Panc1 (cell line): ENCODE measurements at regions not wholly inside any gene's neighbourhood (a gene's known extent, or its start where the extent isn't known, plus 50 kb on each side); places are given as distances from the start of the nearest gene placed in this dataset.

ENCODE experiments used
- ATAC-seq: fragments of 200-7000 bp; cut with Tn5 transposase; 2 replicates; pipeline ENCODE4 v1.9.1; 2020; ENCODE audit warnings: mild to moderate bottlenecking, moderate library complexity
- BruUV-seq: library from RNA; stranded (reverse); fragments of 400-500 nt; replicated peaks from 2 replicates; lab custom pipeline; 2021; lab: Mats Ljungman, UMichigan
- CTCF ChIA-PET: fragments of 300-600 bp; sonication (Branson Sonifier 250); formaldehyde crosslinking; loops from one replicate; lab custom pipeline; 2022; ENCODE audit warnings: antibody characterized with exemption; lab: Charles Lee
- POLR2A ChIA-PET: fragments of 300-600 bp; sonication (Branson Sonifier 250); formaldehyde crosslinking; loops from one replicate; lab custom pipeline; 2022; ENCODE audit warnings: antibody characterized with exemption; lab: Charles Lee
- DNase-seq: peaks from one replicate; pipeline ENCODE4 v3.0.0-alpha.2; 2010; ENCODE audit warnings: low read depth, low spot score
- H3K27ac ChIP-seq: 2 replicates; pipeline ENCODE4 v1.5.1; 2011; ENCODE audit warnings: mild to moderate bottlenecking, low read length, inconsistent platforms
- H3K27me3 ChIP-seq: fragments of 200-500 bp; sonication (Bioruptor generic); 2 replicates; pipeline ENCODE4 v1.6.0; 2014; ENCODE audit warnings: low read length, inconsistent platforms; ENCODE audit not compliant: control insufficient read depth, insufficient read depth
- H3K36me3 ChIP-seq: fragments of 200-500 bp; sonication (Bioruptor generic); 2 replicates; pipeline ENCODE4 v1.5.1; 2014; ENCODE audit warnings: inconsistent platforms, mild to moderate bottlenecking, low read length, moderate library complexity; ENCODE audit not compliant: control insufficient read depth, insufficient read depth
- H3K4me1 ChIP-seq: 2 replicates; pipeline ENCODE4 v1.5.1; 2011; ENCODE audit warnings: inconsistent platforms, mild to moderate bottlenecking, low read length, moderate library complexity; ENCODE audit not compliant: control insufficient read depth, insufficient read depth
- H3K4me3 ChIP-seq, 2 experiments: 2 replicates each; pipeline ENCODE4 v1.5.1; 2011 to 2012; ENCODE audit warnings: low read depth in 2 of 2, low read length in 2 of 2, mild to moderate bottlenecking in 2 of 2, inconsistent platforms in 1 of 2, moderate library complexity in 1 of 2
- H3K9me3 ChIP-seq: fragments of 200-500 bp; sonication (Bioruptor generic); 2 replicates; pipeline ENCODE4 v1.5.1; 2014; ENCODE audit warnings: low read depth, mild to moderate bottlenecking, inconsistent platforms, low read length, moderate library complexity; ENCODE audit not compliant: control insufficient read depth, insufficient read depth
- CTCF ChIP-seq: fragments of 450-650 bp; IDR thresholded peaks from 2 replicates; pipeline ENCODE4 v1.5.1; 2017; ENCODE audit warnings: mild to moderate bottlenecking
- POLR2AphosphoS5 ChIP-seq: IDR thresholded peaks from 2 replicates; pipeline ENCODE4 v1.6.1; 2012; ENCODE audit warnings: mild to moderate bottlenecking, low read depth, low read length, moderate library complexity
- REST ChIP-seq, 2 experiments: IDR thresholded peaks; 2 replicates each; pipeline ENCODE4 v1.6.1; 2011 to 2012; ENCODE audit warnings: low read depth in 2 of 2, control low read depth in 1 of 2, low read length in 1 of 2, mild to moderate bottlenecking in 1 of 2, moderate library complexity in 1 of 2; ENCODE audit not compliant: insufficient read depth in 1 of 2
- SIN3A ChIP-seq: IDR thresholded peaks from 2 replicates; pipeline ENCODE4 v1.6.1; 2012; ENCODE audit warnings: low read depth, mild to moderate bottlenecking, low read length, moderate library complexity, borderline replicate concordance; ENCODE audit not compliant: insufficient read depth
- TCF7L2 ChIP-seq: IDR thresholded peaks from 2 replicates; pipeline ENCODE4 v1.6.1; 2011; ENCODE audit warnings: mild to moderate bottlenecking, low read depth, low read length, inconsistent platforms
- in situ Hi-C: cut with HindIII; loops from 2 replicates; pipeline ENCODE4 v1.10.0; 2016; ENCODE audit warnings: low sequenced_read_pairs, low pct_unique_long_range_greater_than_20kb
- intact Hi-C: fragments of 100-400 bp; cut with micrococcal nuclease; formaldehyde crosslinking; loops from one replicate; pipeline ENCODE4 v1.10.0; 2022; ENCODE audit not compliant: unreplicated experiment

- Histone ChIP-seq H3K36me3 (no peaks in the 10 kb centered on the region), H3K9me3 (no peaks in the 10 kb centered on the region), H3K27me3 (no peaks in the 10 kb centered on the region), H3K27ac (no peak overlapping the region), H3K4me1 (no peaks in the 10 kb centered on the region), H3K4me3 (no peak overlapping the region)
- TF ChIP-seq POLR2AphosphoS5 (no peak), CTCF (no peak), TCF7L2 (no peak), REST (IDR thresholded peaks at IDR 0.05; ENCODE audit: insufficient read depth in 1 of 2, low read depth in 2 of 2, low read length in 1 of 2) (no peak), SIN3A (no peak)
- no TSS peak for BruUV-seq
- DNase-seq (no peak), ATAC-seq (no peak)
- ChIA-PET CTCF (no interaction called here), POLR2A (no interaction called here)
- in situ Hi-C loops (no loop called here), intact Hi-C loops (no loop called here)
These were observed 286.5 kb upstream of the CDH7 start for GRCh38 chr18:65464361-65464760.

DNA sequence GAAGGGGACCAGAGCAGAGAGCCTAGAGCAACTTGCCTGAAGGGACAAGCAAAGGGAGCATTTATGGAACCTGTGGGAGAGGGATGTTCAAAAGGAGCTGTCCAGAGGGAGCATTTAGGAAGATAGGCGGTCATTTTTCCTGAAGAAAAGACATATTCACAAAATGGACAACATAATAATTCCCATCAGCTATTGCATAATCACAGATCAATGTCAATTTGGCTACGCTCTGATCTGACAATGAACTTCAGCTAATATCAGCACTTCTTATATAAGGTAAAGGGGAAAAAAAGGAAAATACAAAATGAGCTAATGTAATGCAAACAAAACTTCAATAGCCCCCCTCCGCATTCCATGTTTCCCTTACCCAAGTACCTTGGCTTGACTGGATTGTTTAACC lies 291.1 kb upstream of the CDH7 start:
- Histone ChIP-seq H3K4me3 (no peak overlapping the region), H3K36me3 (no peaks in the 10 kb centered on the region), H3K27me3 (no peaks in the 10 kb centered on the region), H3K27ac (no peak overlapping the region), H3K4me1 (no peaks in the 10 kb centered on the region), H3K9me3 (no peaks in the 10 kb centered on the region)
- in situ Hi-C loops (no loop called here), intact Hi-C loops (no loop called here)
- no peak for DNase-seq
- no peak for ATAC-seq
- CTCF ChIA-PET: no interaction called here
- POLR2A ChIA-PET: no interaction called here
- BruUV-seq: no TSS peak
- TF ChIP-seq POLR2AphosphoS5: no peak
- no peak for TF ChIP-seq CTCF
- TF ChIP-seq TCF7L2: no peak
- TF ChIP-seq REST (IDR thresholded peaks at IDR 0.05; ENCODE audit: insufficient read depth in 1 of 2, low read depth in 2 of 2, low read length in 1 of 2): no peak
